Loucy (cell line): ENCODE measurements at regions not wholly inside any gene's neighbourhood (a gene's known extent, or its start where the extent isn't known, plus 50 kb on each side); places are given as distances from the start of the nearest gene placed in this dataset.

Experiments
- H2AFZ ChIP-seq: fragments of 200-600 bp; sonication (generic); 2 replicates; pipeline ENCODE4 v1.6.0; 2016; ENCODE audit warnings: antibody characterized with exemption, mild to moderate bottlenecking, low read length, moderate library complexity
- H3F3A ChIP-seq: fragments of 200-600 bp; 2 replicates; pipeline ENCODE4 v1.6.0; 2016; ENCODE audit warnings: antibody characterized with exemption, low read depth, mild to moderate bottlenecking
- H3K27me3 ChIP-seq: fragments of 200-600 bp; sonication (generic); 2 replicates; pipeline ENCODE4 v1.6.1; 2014; ENCODE audit warnings: low read length, mild to moderate bottlenecking; ENCODE audit not compliant: insufficient read depth, poor library complexity, severe bottlenecking
- H3K36me3 ChIP-seq: fragments of 200-600 bp; sonication (generic); 2 replicates; pipeline ENCODE4 v1.6.1; 2016; ENCODE audit warnings: low read length; ENCODE audit not compliant: insufficient read depth
- H3K4me1 ChIP-seq: fragments of 200-600 bp; sonication (generic); 2 replicates; pipeline ENCODE4 v1.5.1; 2014; ENCODE audit warnings: low read length, mild to moderate bottlenecking; ENCODE audit not compliant: insufficient read depth, poor library complexity, severe bottlenecking
- H3K4me2 ChIP-seq: fragments of 200-600 bp; sonication (generic); 2 replicates; pipeline ENCODE4 v1.6.0; 2014; ENCODE audit warnings: antibody characterized with exemption, low read length, low read depth, mild to moderate bottlenecking; ENCODE audit not compliant: poor library complexity, severe bottlenecking
- H3K4me3 ChIP-seq: fragments of 200-600 bp; sonication (generic); 2 replicates; pipeline ENCODE4 v1.5.1; 2014; ENCODE audit warnings: low read length, mild to moderate bottlenecking, mixed read lengths; ENCODE audit not compliant: poor library complexity, severe bottlenecking
- H3K79me2 ChIP-seq: fragments of 200-600 bp; sonication (generic); 2 replicates; pipeline ENCODE4 v1.6.1; 2014; ENCODE audit warnings: low read length; ENCODE audit not compliant: insufficient read depth
- H3K9ac ChIP-seq: fragments of 200-600 bp; sonication (generic); 2 replicates; pipeline ENCODE4 v1.6.0; 2014; ENCODE audit warnings: mild to moderate bottlenecking, low read depth, low read length, moderate library complexity; ENCODE audit not compliant: poor library complexity, severe bottlenecking
- H3K9me2 ChIP-seq: fragments of 200-600 bp; sonication (generic); replicated peaks from 2 replicates; pipeline ENCODE4 v1.6.1; 2016; ENCODE audit warnings: low read depth, low read length, mixed read lengths
- H3K9me3 ChIP-seq: fragments of 200-600 bp; sonication (generic); 2 replicates; pipeline ENCODE4 v1.6.1; 2014; ENCODE audit warnings: mild to moderate bottlenecking, antibody characterized with exemption, low read length, low read depth; ENCODE audit not compliant: insufficient read depth
- H4K20me1 ChIP-seq: fragments of 200-600 bp; sonication (generic); 2 replicates; pipeline ENCODE4 v1.6.0; 2014; ENCODE audit warnings: antibody characterized with exemption, low read length, mild to moderate bottlenecking; ENCODE audit not compliant: insufficient read depth, poor library complexity, severe bottlenecking
- CTCF ChIP-seq: fragments of 200-600 bp; sonication (generic); conservative IDR thresholded peaks from 2 replicates; pipeline ENCODE4 v1.5.1; 2014; ENCODE audit warnings: mild to moderate bottlenecking, antibody characterized with exemption, low read length
- EZH2phosphoT487 ChIP-seq: fragments of 200-600 bp; IDR thresholded peaks from 2 replicates; pipeline ENCODE4 v1.6.1; 2018; ENCODE audit warnings: antibody characterized with exemption, mild to moderate bottlenecking, moderate library complexity, borderline replicate concordance

DNA sequence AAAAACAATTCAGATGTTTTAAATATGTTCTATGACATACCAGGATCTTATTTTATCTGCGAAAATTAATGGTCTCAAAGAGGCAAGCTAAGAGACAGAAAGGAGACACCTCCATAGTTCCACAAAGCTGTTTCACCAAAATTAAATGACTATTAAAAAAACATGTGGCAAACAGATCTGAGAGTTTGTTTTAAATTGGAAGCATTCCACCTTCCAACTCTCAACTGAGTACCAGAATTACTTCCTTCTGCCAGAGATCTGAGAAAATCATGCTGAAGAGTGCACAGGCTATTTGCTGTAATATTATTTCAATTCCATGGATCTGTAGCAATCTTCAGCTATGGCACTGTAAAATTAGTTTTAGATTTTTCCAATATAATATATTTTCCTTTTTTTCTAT, 669.5 kb upstream of the MARCKS start:
- no peaks in the 10 kb centered on the region for H3F3A ChIP-seq
- no peaks in the 10 kb centered on the region for H3K27me3 ChIP-seq
- H3K9me2 ChIP-seq: no peaks in the 10 kb centered on the region
- no peak overlapping the region for H3K9ac ChIP-seq
- no peak overlapping the region for H3K4me2 ChIP-seq
- no peak overlapping the region for H3K4me3 ChIP-seq
- no peaks in the 10 kb centered on the region for H4K20me1 ChIP-seq
- H2AFZ ChIP-seq: no peak overlapping the region
- H3K36me3 ChIP-seq: no peaks in the 10 kb centered on the region
- H3K9me3 ChIP-seq: no peaks in the 10 kb centered on the region
- no peaks in the 10 kb centered on the region for H3K79me2 ChIP-seq
- no peaks in the 10 kb centered on the region for H3K4me1 ChIP-seq
- TF ChIP-seq EZH2phosphoT487 (no peak), CTCF (no peak)

DNA sequence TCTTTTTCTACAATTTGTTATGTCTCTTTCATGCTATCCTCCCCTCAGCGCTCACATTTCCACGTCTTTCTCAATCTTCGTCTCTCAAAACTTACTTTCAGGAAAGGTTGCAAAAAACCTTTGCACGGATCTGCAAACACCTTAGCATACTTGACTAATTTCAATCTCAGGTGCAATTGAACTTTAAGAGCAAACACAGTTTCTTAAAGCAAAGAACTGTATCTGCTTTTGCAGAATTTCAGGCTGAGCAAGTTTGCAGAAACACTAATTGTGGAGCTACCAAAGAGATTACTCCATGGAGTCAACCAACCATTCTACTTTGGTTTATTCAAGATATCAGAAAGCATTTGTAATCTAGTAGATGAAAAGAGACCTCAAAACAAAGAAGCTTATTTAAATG, 668.2 kb upstream of the MARCKS start:
- no peak overlapping the region for H3K4me2 ChIP-seq
- H4K20me1 ChIP-seq: no peaks in the 10 kb centered on the region
- no peaks in the 10 kb centered on the region for H3K36me3 ChIP-seq
- H3K4me3 ChIP-seq: no peak overlapping the region
- no peaks in the 10 kb centered on the region for H3K79me2 ChIP-seq
- no peaks in the 10 kb centered on the region for H3K27me3 ChIP-seq
- no peaks in the 10 kb centered on the region for H3F3A ChIP-seq
- H3K4me1 ChIP-seq: no peaks in the 10 kb centered on the region
- no peak for TF ChIP-seq EZH2phosphoT487
- no peak for TF ChIP-seq CTCF
- no peak overlapping the region for H3K9ac ChIP-seq
- H3K9me2 ChIP-seq: no peaks in the 10 kb centered on the region
- no peak overlapping the region for H2AFZ ChIP-seq
- H3K9me3 ChIP-seq: no peaks in the 10 kb centered on the region

GRCh38 chr6:113190170-113190569, 667.0 kb upstream of the MARCKS start:
- Histone ChIP-seq H3K9me2 (no peaks in the 10 kb centered on the region), H3K9me3 (no peaks in the 10 kb centered on the region), H3K27me3 (no peaks in the 10 kb centered on the region), H3K36me3 (no peaks in the 10 kb centered on the region), H3K4me2 (no peak overlapping the region), H4K20me1 (no peaks in the 10 kb centered on the region), H3K4me3 (no peak overlapping the region), H3K9ac (no peak overlapping the region), H3K79me2 (no peaks in the 10 kb centered on the region), H3K4me1 (no peaks in the 10 kb centered on the region), H2AFZ (no peak overlapping the region), H3F3A (no peaks in the 10 kb centered on the region)
- TF ChIP-seq CTCF: no peak; the same call in 1 of the 2 replicates
- TF ChIP-seq EZH2phosphoT487: no peak
